CD4-positive, alpha-beta T cell (primary cell): ENCODE measurements at regions not wholly inside any gene's neighbourhood (a gene's known extent, or its start where the extent isn't known, plus 50 kb on each side); places are given as distances from the start of the nearest gene placed in this dataset.

Experiments
- ATAC-seq: fragments of 200-7000 bp; cut with Tn5 transposase; one replicate; pipeline ENCODE4 v1.10.0; 2022; ENCODE audit warnings: mild to moderate bottlenecking; ENCODE audit not compliant: poor library complexity
- CTCF ChIA-PET: fragments of 350-600 bp; sonication (Branson Sonifier 250); formaldehyde crosslinking; loops from one replicate; lab custom pipeline; 2021; ENCODE audit warnings: antibody characterized with exemption, inconsistent platforms; lab: Charles Lee
- POLR2A ChIA-PET: fragments of 350-600 bp; sonication (Branson Sonifier 250); formaldehyde crosslinking; loops from one replicate; lab custom pipeline; 2021; ENCODE audit warnings: antibody characterized with exemption, inconsistent platforms; lab: Charles Lee
- DNase-seq, 14 experiments: peaks; one replicate each; pipeline ENCODE4 v3.0.0-alpha.2; 2013 to 2020; ENCODE audit warnings: mixed read lengths in 2 of 14
- H3K27ac ChIP-seq, 2 donors: one replicate each; pipeline versions ENCODE4 v1.5.1 to v1.7.0; 2013; ENCODE audit warnings: low read length in 2 of 2, low read depth in 1 of 2, mild to moderate bottlenecking in 1 of 2
- H3K27me3 ChIP-seq, 2 experiments: 1 replicate in 1 of 2; 2 replicates in 1 of 2; pipeline versions ENCODE4 v1.6.1 to v1.7.0; 2013; ENCODE audit warnings: low read length in 2 of 2, control low read depth in 1 of 2, mild to moderate bottlenecking in 1 of 2, moderate library complexity in 1 of 2; ENCODE audit not compliant: insufficient read depth in 2 of 2, control insufficient read depth in 1 of 2
- H3K36me3 ChIP-seq: one replicate; pipeline ENCODE4 v1.6.1; 2013; ENCODE audit warnings: low read length, control low read depth; ENCODE audit not compliant: insufficient read depth
- H3K4me1 ChIP-seq: one replicate; pipeline ENCODE4 v1.6.1; 2013; ENCODE audit warnings: low read length, control low read depth; ENCODE audit not compliant: insufficient read depth
- H3K4me3 ChIP-seq: one replicate; pipeline ENCODE4 v1.5.1; 2013; ENCODE audit warnings: mild to moderate bottlenecking, low read length, moderate library complexity
- H3K9me3 ChIP-seq, 2 experiments: 1 replicate in 1 of 2; 2 replicates in 1 of 2; pipeline versions ENCODE4 v1.6.1 to v1.7.0; 2013; ENCODE audit warnings: low read length in 2 of 2, mild to moderate bottlenecking in 2 of 2, control low read depth in 1 of 2, moderate library complexity in 1 of 2; ENCODE audit not compliant: control insufficient read depth in 1 of 2, insufficient read depth in 1 of 2
- H3K27ac Mint-ChIP-seq: one replicate; pipeline ENCODE4 v1.8.0; 2020; ENCODE audit warnings: mixed read lengths
- H3K27me3 Mint-ChIP-seq: one replicate; pipeline ENCODE4 v1.8.0; 2021; ENCODE audit warnings: mixed read lengths
- H3K36me3 Mint-ChIP-seq: one replicate; pipeline ENCODE4 v1.8.0; 2021; ENCODE audit warnings: low read depth, mixed read lengths
- H3K4me1 Mint-ChIP-seq: one replicate; pipeline ENCODE4 v1.8.0; 2021; ENCODE audit warnings: low read depth, mixed read lengths
- H3K4me3 Mint-ChIP-seq: one replicate; pipeline ENCODE4 v1.8.0; 2020; ENCODE audit warnings: mild to moderate bottlenecking, mixed read lengths
- H3K9me3 Mint-ChIP-seq: one replicate; pipeline ENCODE4 v1.8.0; 2020; ENCODE audit warnings: mixed read lengths
- CTCF ChIP-seq: fragments of 200-600 bp; IDR thresholded peaks from one replicate; pipeline ENCODE4 v1.8.0; 2022; ENCODE audit warnings: antibody characterized with exemption, mild to moderate bottlenecking
- intact Hi-C, 2 experiments: fragments of 100-400 bp; cut with DNase I in 1 of 2; cut with micrococcal nuclease in 1 of 2; formaldehyde crosslinking; loops; one replicate each; pipeline versions ENCODE4 v1.15.1 to v1.9.0; 2023 to 2025; cut with DNase I, micrococcal nuclease

- Histone ChIP-seq H3K27ac (no peak overlapping the region), H3K36me3 (no peaks in the 10 kb centered on the region), H3K4me1 (no peaks in the 10 kb centered on the region), H3K4me3 (no peak overlapping the region), H3K9me3 (peaks cover 0 to 4% of the 10 kb centered on the region in 2 experiments), H3K27me3 (no peaks in the 10 kb centered on the region)
- H3K36me3 Mint-ChIP-seq, result no peaks in the 10 kb centered on the region
- no peak for TF ChIP-seq CTCF
- no peaks in the 10 kb centered on the region for H3K27me3 Mint-ChIP-seq
- DNase-seq, result no peak
- POLR2A ChIA-PET, result no interaction called here
- H3K27ac Mint-ChIP-seq, result no peak overlapping the region
- no peak overlapping the region for H3K4me3 Mint-ChIP-seq
- CTCF ChIA-PET, result no interaction called here
- ATAC-seq, result no peak
- intact Hi-C loops, result no loop called here
- no peaks in the 10 kb centered on the region for H3K4me1 Mint-ChIP-seq
- peaks cover 5% of the 10 kb centered on the region for H3K9me3 Mint-ChIP-seq
Observed at GRCh38 chr6:81002126-81002525, 750.4 kb downstream of the TENT5A start.

GRCh38 chr6:80991316-80991715 lies 761.2 kb downstream of the TENT5A start:
- no peak for TF ChIP-seq CTCF
- Histone ChIP-seq H3K27me3 (no peaks in the 10 kb centered on the region), H3K4me1 (no peaks in the 10 kb centered on the region), H3K27ac (no peak overlapping the region), H3K36me3 (no peaks in the 10 kb centered on the region), H3K4me3 (no peak overlapping the region), H3K9me3 (no peaks in the 10 kb centered on the region)
- no peak overlapping the region for H3K27ac Mint-ChIP-seq
- ChIA-PET POLR2A (no interaction called here), CTCF (no interaction called here)
- H3K4me3 Mint-ChIP-seq, result no peak overlapping the region
- H3K4me1 Mint-ChIP-seq, result no peaks in the 10 kb centered on the region
- intact Hi-C loops, result no loop called here
- H3K27me3 Mint-ChIP-seq, result no peaks in the 10 kb centered on the region
- H3K36me3 Mint-ChIP-seq, result no peaks in the 10 kb centered on the region
- ATAC-seq (no peak), DNase-seq (no peak)
- peaks cover 8% of the 10 kb centered on the region for H3K9me3 Mint-ChIP-seq

GRCh38 chr6:80988892-80989291 lies 763.6 kb downstream of the TENT5A start:
- no peaks in the 10 kb centered on the region for H3K36me3 ChIP-seq
- ATAC-seq (no peak), DNase-seq (no peak)
- H3K27me3 ChIP-seq, result no peaks in the 10 kb centered on the region
- Mint-ChIP-seq H3K4me3 (no peak overlapping the region), H3K27me3 (no peaks in the 10 kb centered on the region), H3K36me3 (no peaks in the 10 kb centered on the region), H3K9me3 (peaks cover 5% of the 10 kb centered on the region), H3K27ac (no peak overlapping the region), H3K4me1 (no peaks in the 10 kb centered on the region)
- no peak overlapping the region for H3K27ac ChIP-seq
- peaks cover 0 to 4% of the 10 kb centered on the region in 2 experiments for H3K9me3 ChIP-seq
- TF ChIP-seq CTCF, result no peak
- H3K4me3 ChIP-seq, result no peak overlapping the region
- intact Hi-C loops, result no loop called here
- ChIA-PET POLR2A (no interaction called here), CTCF (no interaction called here)
- no peaks in the 10 kb centered on the region for H3K4me1 ChIP-seq
